A673 (cell line): ENCODE measurements at regions not wholly inside any gene's neighbourhood (a gene's known extent, or its start where the extent isn't known, plus 50 kb on each side); places are given as distances from the start of the nearest gene placed in this dataset.

Source experiments
- BruUV-seq: library from RNA; stranded (reverse); fragments of 400-500 nt; replicated peaks from 2 replicates; lab custom pipeline; 2021; lab: Mats Ljungman, UMichigan
- CTCF ChIA-PET: fragments of 300-600 bp; sonication (Branson Sonifier 250); formaldehyde crosslinking; loops from one replicate; lab custom pipeline; 2022; ENCODE audit warnings: antibody characterized with exemption; lab: Charles Lee
- POLR2A ChIA-PET: fragments of 300-600 bp; sonication (Branson Sonifier 250); formaldehyde crosslinking; loops from one replicate; lab custom pipeline; 2022; ENCODE audit warnings: antibody characterized with exemption; ENCODE audit not compliant: low non-redundant PET; lab: Charles Lee
- DNase-seq: peaks from one replicate; pipeline ENCODE4 v3.0.0-alpha.2; 2015; ENCODE audit warnings: low spot score
- H3K27ac ChIP-seq: fragments of 200-600 bp; sonication (generic); 2 replicates; pipeline ENCODE4 v1.5.1; 2016; ENCODE audit warnings: mixed run types, low read depth, mild to moderate bottlenecking, mixed read lengths, antibody characterized with exemption, low read length; ENCODE audit not compliant: poor library complexity, severe bottlenecking
- H3K27me3 ChIP-seq: fragments of 200-600 bp; sonication (generic); replicated peaks from 2 replicates; pipeline ENCODE4 v1.6.1; 2017; ENCODE audit warnings: mixed run types, low read depth, mild to moderate bottlenecking, mixed read lengths, antibody characterized with exemption, low read length; ENCODE audit not compliant: insufficient read depth, poor library complexity
- H3K36me3 ChIP-seq: fragments of 200-600 bp; sonication (generic); 2 replicates; pipeline ENCODE4 v1.6.1; 2016; ENCODE audit warnings: mixed run types, mild to moderate bottlenecking, mixed read lengths, antibody characterized with exemption, low read length; ENCODE audit not compliant: insufficient read depth, poor library complexity, severe bottlenecking
- H3K4me1 ChIP-seq: fragments of 200-600 bp; sonication (generic); 2 replicates; pipeline ENCODE4 v1.6.1; 2017; ENCODE audit warnings: mixed run types, mild to moderate bottlenecking, mixed read lengths, antibody characterized with exemption, low read length; ENCODE audit not compliant: insufficient read depth, poor library complexity, severe bottlenecking
- H3K4me3 ChIP-seq: fragments of 200-600 bp; sonication (generic); 2 replicates; pipeline ENCODE4 v1.5.1; 2016; ENCODE audit warnings: low read depth, mixed run types, mild to moderate bottlenecking, mixed read lengths, low read length; ENCODE audit not compliant: poor library complexity, severe bottlenecking
- H3K9me3 ChIP-seq: fragments of 200-600 bp; sonication (generic); 2 replicates; pipeline ENCODE4 v1.6.1; 2016; ENCODE audit warnings: mixed run types, low read depth, mild to moderate bottlenecking, mixed read lengths, antibody characterized with exemption, low read length; ENCODE audit not compliant: poor library complexity, severe bottlenecking
- CTCF ChIP-seq: fragments of 300-800, 200-600 bp; sonication (generic); conservative IDR thresholded peaks from 2 replicates; pipeline ENCODE4 v1.5.1; 2017; ENCODE audit warnings: low read depth, mild to moderate bottlenecking, antibody characterized with exemption, low read length, moderate library complexity, mixed read lengths
- EZH2 ChIP-seq: fragments of 200-600 bp; sonication (generic); IDR thresholded peaks from 2 replicates; pipeline ENCODE4 v1.6.1; 2017; ENCODE audit warnings: borderline replicate concordance, low read depth, mild to moderate bottlenecking, mixed read lengths, antibody characterized with exemption, low read length; ENCODE audit not compliant: poor library complexity, severe bottlenecking
- intact Hi-C: fragments of 100-400 bp; cut with micrococcal nuclease; formaldehyde crosslinking; loops from one replicate; pipeline ENCODE4 v1.10.0; 2022; ENCODE audit not compliant: unreplicated experiment

- no TSS peak for BruUV-seq
- intact Hi-C loops, result no loop called here
- POLR2A ChIA-PET, result interaction anchor here (0.7 kb wide), 1 partner anchor 1926 kb away, joined by 3 read pairs; no protein-coding TSS in a partner anchor
These were observed 88.7 kb upstream of the TNIK start for GRCh38 chr3:171548917-171549316.

GRCh38 chr3:171543759-171544300 lies 83.6 kb upstream of the TNIK start:
- intact Hi-C loops, result no loop called here
- Histone ChIP-seq H3K4me3 (no peak overlapping the region), H3K27me3 (no peaks in the 10 kb centered on the region), H3K4me1 (no peaks in the 10 kb centered on the region), H3K36me3 (no peaks in the 10 kb centered on the region), H3K27ac (no peak overlapping the region), H3K9me3 (no peaks in the 10 kb centered on the region)
- TF ChIP-seq CTCF (no peak), EZH2 (no peak)
- POLR2A ChIA-PET, result no interaction called here
- CTCF ChIA-PET, result no interaction called here
- DNase-seq, result no peak
- BruUV-seq, result no TSS peak

More at GRCh38 chr3:171548917-171549316, 88.7 kb upstream of the TNIK start:
- no peaks in the 10 kb centered on the region for H3K9me3 ChIP-seq
- no peak overlapping the region for H3K27ac ChIP-seq
- TF ChIP-seq EZH2, result no peak
- TF ChIP-seq CTCF, result no peak
- no peaks in the 10 kb centered on the region for H3K36me3 ChIP-seq
- H3K27me3 ChIP-seq, result no peaks in the 10 kb centered on the region
- no peaks in the 10 kb centered on the region for H3K4me1 ChIP-seq
- DNase-seq, result no peak
- no peak overlapping the region for H3K4me3 ChIP-seq
- CTCF ChIA-PET, result no interaction called here

- POLR2A ChIA-PET, result no interaction called here
- no peaks in the 10 kb centered on the region for H3K27me3 ChIP-seq
- intact Hi-C loops, result no loop called here
- no peak for TF ChIP-seq EZH2
- no peak for TF ChIP-seq CTCF
- no peaks in the 10 kb centered on the region for H3K36me3 ChIP-seq
- CTCF ChIA-PET, result no interaction called here
- H3K4me3 ChIP-seq, result no peak overlapping the region
- H3K9me3 ChIP-seq, result no peaks in the 10 kb centered on the region
- H3K4me1 ChIP-seq, result no peaks in the 10 kb centered on the region
- DNase-seq, result no peak
- no peak overlapping the region for H3K27ac ChIP-seq
- BruUV-seq, result no TSS peak
These were observed 82.8 kb upstream of the TNIK start for GRCh38 chr3:171542976-171543375.
